GM18873 (cell line): ENCODE measurements at regions not wholly inside any gene's neighbourhood (a gene's known extent, or its start where the extent isn't known, plus 50 kb on each side); places are given as distances from the start of the nearest gene placed in this dataset.
"Not testable (repeated sequence)": the region's sequence is repeated elsewhere in the genome, so short reads cannot be mapped to it uniquely, and the experiment has no call there.

Source experiments
- ATAC-seq: cut with Tn5 transposase; IDR thresholded peaks from one replicate; pipeline ENCODE4 v1.9.1; 2021; ENCODE audit warnings: mild to moderate bottlenecking, moderate library complexity, moderate number of reproducible peaks; ENCODE audit not compliant: unreplicated experiment, low FRiP score

DNA sequence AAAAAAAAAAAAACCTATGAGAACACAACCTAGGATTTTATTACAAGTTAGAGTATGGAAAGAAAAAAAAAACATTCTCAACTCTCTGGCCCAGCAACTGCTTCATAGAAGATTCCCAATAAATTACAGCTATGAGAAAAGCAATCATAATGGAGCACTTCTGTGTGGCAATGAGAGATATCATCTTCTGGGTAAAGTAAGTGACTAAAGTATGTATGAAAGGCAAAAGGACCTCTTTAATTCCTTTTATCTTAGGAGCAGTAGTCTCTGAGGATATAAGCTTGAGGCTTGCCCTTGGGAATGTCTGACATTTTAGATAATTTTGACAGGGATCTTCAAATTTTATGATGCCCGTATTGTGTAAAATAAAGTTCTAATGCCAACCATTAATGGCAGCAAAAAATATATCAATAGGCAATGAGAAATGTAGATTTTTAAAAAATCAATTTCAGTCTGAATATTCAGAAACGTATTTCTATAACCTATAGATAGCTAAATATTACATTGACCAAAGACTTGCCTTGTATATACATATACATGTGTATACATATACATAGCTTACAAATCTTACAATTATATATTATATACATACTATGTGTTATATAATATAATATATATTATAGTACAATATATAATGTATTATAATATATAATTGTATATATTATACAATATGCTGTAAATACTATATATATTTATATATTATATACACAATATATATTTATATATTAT, 823.9 kb upstream of the SLITRK1 start:
- ATAC-seq, result no peak

DNA sequence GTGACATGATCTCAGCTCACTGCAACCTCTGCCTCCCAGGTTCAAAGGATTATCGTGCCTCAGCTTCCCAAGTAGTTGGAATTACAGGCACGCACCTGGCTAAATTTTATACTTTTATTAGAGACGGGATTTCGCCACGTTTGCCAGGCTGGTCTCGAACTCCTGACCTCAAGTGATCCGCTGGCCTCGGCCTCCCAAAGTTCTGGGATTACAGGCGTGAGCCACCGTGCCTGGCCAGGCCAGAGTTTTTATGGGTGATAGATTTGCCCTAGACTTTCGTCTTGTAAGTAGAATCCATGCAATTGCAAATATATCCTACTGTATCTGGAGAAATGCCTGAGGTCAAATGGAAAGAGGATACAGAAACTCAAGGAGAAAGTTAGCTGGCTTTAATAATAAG, 819.9 kb upstream of the SLITRK1 start:
- ATAC-seq, result no peak

DNA sequence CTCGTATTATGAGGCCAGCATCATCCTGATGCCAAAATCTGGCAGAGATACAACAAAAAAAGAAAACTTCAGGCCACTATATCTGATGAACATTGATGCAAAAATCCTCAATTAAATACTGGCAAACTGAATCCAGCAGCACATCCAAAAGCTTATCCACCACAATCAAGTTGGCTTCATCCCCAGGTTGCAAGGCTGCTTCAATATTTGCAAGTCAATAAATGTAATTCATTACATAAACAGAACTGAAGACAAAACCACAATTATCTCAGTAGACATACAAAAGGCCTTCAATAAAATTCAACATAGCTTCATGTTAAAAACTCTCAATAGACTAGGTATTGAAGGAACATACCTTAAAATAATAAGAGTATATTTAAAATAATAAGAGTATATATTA, 815.3 kb upstream of the SLITRK1 start:
- not testable (repeated sequence) for ATAC-seq

DNA sequence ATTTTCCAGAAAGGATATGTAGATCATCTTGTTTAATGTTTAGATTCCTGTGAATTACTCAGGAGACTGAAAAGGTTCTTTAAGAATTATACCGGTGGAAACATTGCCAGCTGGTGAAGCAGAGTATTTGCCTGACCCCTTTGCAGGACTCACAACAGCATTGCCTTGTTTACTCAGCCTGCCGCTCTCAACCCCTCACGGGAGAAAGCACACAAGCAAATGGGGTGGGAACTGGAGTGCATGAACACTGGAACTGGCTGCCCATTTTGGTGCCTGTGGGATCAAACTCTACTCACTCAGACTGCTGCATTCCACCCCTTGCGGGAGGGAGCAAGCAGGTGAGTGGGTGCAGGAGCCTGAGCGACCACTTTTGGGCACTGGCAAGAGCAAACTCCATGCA, 804.7 kb upstream of the SLITRK1 start:
- ATAC-seq, result no peak

DNA sequence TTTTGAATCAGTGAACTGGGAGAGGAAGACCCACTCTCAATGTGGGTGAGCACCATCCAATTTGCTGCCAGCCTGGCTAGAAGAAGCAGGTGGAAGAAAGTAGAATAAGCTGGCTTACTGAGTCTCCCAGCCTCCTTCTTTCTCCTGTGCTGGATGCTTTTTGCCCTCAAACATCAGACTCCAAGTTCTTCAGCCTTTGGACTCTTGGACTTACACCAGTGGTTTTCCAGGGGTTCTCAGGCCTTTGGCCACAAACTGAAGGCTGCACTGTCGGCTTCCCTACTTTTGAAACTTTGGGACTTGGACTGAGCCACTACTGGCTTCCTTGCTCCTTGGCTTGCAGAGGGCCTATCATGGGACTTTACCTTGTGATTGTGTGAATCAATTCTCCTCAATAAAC, 804.2 kb upstream of the SLITRK1 start:
- ATAC-seq, result no peak

DNA sequence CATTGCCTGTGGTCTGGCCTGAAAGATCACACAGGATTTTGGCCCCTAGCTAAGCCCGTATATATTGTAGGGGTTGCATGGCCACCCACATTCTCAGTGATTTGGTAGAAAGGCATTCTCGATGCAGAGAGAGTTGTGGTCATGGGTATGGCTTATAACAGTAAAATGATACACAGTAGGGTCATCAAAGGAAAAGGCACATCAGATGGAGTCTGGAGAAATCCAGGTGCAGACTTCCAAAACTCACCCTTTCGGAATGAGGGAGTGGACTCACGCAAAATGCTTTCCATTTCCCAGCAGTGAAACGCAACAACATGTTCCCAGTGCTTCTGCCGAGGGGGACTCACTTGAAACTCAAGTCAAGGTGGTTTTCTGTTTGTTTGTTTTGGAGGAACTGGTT, 802.5 kb upstream of the SLITRK1 start:
- ATAC-seq, result no peak

DNA sequence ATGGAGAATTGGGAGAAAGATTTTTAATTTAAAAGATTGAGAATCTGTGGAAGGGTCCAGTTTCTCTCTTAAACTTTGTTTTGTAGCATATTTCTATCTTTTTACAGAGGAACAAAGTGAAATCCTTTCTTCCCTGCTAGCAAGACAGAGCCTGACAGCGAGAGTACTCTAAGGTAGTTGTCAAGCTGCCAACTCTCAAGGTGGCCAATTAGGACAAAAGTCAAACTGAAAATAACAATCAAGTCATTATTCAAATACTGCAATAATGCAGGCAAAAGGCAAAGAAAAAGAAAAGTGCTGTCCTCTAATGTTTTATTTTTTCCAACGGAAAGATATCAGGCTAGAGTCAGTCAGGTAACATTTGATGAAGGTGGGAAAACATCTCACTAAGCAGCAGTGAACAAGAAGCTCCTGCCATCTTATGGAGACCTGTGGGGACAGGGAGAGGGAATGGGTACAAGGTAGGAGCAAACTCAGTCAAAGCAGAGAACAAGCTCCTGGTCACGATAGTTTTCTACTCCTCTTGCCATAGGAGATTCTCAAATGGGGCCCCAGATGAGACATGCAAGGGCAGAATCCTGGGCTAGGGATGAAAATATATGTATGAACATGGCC, 801.9 kb upstream of the SLITRK1 start:
- ATAC-seq, result no peak

DNA sequence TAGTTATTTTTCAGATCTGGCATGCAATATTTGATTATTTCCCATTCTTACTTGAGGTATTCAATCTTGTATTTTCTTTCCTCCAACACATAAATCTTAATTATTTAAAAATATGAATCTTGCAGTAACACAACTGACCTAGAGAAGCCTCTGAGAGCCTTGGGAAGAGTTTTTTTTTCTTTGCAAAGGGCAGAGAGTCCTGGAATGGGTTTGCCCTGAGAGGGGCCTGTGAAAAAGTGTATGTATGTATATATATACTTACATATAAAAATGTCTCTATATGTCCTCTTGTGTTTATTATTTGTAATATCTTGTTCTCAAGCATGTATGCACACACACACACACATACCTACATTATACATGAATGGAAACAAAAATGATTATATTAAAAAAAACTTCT, 801.2 kb upstream of the SLITRK1 start:
- no peak for ATAC-seq

DNA sequence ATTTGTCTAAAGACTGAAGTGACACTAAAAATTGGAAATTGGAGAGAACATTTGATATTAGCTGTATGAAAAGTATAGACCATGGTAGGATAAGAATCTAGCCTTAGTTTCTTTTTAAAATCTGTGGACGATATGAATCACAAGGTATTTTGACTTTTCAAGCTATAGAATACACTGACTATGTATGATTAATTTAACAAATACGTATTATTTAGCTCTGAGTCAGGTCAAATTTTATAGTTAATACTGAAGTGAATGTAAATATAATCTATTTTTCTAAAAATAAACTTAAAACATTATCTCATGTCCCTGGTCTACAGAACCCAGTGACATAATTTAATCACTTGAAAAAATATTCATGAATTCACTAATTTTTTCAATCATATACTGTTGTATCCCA, 795.6 kb upstream of the SLITRK1 start:
- no peak for ATAC-seq

DNA sequence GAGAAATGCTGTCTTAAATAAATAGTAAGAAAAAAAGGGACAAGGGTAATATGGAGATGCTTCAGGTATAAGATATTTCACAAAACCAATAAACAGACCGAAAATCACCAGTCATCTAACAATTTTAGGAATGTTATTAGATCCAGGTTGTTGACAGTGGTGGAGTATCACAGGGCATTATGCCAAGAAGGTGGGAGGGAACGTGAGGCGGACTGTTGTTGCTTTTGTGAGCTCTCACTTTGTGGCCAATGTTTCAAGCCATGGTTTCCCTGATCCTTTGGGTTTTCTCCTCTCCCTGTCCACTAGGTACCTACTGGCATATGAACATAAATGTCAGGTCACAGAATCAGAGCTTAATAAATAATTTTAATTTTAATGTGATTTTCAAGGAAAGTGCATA, 790.3 kb upstream of the SLITRK1 start:
- no peak for ATAC-seq

DNA sequence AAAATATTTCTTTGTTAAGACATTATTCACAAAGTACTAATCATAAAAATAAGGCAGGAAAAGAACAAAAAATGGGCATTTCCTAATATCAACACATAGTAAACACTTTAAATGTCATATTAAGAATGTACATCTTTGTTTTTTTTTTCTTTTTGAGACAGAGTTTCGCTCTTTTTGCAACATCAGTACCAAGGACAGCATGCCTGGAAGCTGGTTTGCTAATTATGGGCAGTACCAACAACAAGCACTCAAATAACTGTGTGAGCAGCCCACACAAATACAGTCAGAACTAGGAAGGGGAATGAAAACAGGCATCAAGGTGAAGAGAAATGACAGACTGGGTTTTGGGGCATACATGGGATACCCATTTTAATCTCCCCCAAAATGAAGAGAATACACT, 788.0 kb upstream of the SLITRK1 start:
- ATAC-seq, result no peak

DNA sequence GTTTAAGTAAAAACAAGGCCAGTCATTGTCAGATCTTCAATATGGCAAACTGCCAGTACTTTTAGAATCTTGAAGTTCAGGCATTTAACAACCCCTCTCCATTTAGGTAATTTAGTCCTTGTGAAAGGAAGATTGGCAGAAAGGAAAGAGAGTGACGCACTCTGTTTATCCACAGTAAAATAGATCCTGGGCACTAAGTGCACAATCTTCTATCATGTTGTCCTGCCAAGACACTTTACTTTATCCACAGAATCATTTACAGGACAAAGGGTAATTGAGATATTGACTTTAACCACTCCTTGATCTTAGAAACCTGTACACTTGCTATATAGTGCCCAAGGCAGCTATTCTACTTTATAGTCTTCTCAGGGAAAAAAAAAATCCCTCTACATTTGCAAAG, 786.4 kb upstream of the SLITRK1 start:
- ATAC-seq, result no peak

DNA sequence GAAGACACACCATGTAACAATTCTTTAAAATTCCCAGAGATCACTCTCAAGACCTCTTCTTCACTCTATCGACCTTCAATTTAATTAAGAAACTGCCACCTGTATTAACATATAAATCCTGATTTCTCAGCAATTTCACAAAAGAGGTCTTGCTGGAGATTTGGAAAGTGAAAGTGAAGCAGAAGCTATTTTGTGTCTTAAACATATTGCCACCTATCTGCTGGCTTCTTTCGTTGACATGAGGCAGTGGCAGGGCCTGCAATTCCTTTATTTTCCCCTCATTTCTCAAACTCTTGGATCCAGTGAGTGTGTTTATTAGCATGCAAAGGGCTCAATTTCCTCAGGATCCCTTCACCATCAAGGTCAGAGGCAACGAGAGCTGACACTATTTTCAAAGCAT, 780.2 kb upstream of the SLITRK1 start:
- no peak for ATAC-seq

DNA sequence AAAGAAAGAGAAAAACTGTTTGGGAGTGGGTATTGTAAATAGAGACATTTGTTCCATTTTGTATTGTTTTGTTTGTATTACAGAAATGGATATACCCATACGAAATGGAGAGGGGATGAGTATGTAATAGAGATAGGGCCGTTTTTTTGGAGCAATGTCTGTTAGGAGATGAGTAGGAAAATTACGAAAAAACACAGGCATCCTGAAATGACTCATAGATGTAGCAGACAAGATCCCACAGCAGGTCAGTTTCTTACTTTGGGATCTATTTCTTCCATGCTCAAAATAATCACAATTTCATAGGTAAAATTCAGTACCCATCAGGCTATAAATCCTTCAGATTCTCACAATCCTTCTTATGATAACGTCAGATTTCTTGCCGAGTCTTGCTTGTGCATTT, 779.4 kb upstream of the SLITRK1 start:
- no peak for ATAC-seq

DNA sequence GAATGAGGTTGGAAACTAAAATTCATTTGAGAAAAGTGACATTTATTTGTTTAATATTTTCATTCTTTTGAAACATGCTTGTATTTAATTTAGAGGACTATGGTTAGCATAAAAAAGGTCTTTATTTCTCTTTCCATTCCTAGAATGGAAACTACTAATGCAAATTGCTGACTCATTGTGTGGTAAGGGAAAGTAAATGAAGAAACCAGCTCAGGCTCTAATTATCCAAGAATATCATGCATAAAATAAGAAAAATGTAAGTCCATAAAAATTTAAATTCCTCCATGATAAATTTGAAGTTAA, 777.0 kb upstream of the SLITRK1 start:
- no peak for ATAC-seq

DNA sequence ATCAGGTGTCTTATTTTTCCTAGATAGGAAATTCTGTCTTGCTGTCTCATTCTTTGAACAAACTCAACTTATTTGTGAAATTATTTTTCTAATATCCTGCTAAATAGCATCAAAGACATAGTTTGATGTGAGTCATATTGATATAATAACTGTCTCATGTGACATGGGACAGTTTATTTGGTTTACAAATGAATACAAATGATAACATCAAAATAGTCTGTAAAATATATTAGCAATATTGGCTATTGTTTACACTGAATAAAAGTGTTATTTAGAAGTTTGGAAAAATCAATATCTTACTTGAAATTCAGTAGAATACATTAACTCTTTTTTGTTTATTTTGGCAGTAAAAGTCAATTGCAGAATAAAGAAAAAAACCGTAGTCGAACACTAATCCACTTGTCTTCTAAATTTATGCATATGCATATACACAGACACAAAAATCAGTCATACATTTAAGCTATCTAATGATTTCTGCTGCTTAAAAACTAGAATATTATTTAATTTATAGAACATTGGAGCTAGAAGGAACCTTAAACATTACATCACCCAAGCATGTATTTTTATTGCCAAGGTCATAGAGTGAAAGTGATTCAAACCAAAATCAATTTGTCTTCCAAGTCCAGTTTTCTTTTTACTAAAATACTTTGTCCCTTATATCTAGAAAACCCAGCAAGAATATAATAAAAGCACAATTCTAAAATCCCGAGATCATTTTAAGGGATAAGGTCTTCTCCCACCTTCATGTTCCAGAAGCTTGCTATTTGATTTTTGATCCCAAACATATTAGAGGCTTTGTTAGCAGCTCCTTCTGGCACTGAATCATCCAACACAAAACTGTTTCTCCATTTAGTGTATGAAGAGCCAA, 776.5 kb upstream of the SLITRK1 start:
- no peak for ATAC-seq

DNA sequence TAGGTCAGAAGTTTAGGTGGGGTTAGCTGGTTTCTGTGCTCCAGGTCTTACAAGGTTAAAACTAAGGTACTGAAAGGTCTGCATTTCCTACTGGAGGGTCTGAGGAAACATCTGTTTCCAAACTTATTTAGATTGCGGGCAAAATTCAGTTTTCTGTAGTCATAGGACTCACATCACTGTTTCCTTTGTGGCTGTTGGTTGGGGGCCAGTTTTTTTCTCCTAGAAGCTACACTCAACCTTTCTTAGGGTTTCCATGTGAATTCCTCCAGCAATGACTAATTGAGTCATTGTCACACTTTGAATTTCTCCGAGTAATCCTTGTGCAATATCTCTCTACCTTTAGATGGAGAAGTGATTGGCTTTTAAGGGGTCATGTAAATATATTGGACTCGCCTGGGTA, 773.4 kb upstream of the SLITRK1 start:
- ATAC-seq, result no peak

DNA sequence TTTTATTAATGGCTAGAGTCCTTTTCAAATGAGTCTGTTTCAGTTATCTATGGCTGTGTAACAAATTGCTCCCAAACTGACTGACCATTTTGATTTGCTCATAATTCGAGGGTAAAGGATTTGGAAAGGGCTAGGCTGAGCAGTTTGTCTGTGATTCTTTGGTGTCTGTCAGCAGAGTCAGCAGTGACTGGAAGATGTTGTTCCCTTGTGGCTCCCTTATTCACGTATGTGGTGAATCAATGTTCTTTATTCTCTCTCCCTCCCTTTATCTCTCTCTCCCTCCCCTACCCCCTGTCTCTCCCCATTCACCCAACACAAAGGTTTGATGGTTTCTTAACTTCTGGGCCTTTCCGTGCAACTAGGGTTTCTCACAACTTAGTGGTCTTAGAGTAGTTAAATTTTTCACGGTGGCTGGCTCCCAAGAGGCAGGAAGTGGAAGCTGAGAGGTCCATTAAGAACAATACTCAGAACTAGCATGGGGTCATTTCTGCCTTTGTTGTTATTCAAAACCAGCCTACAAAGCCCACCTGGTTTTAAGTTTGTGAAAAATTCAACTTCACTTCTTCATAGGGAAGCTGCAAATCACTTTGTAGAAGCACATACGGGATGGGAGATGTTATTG, 772.5 kb upstream of the SLITRK1 start:
- ATAC-seq, result no peak

DNA sequence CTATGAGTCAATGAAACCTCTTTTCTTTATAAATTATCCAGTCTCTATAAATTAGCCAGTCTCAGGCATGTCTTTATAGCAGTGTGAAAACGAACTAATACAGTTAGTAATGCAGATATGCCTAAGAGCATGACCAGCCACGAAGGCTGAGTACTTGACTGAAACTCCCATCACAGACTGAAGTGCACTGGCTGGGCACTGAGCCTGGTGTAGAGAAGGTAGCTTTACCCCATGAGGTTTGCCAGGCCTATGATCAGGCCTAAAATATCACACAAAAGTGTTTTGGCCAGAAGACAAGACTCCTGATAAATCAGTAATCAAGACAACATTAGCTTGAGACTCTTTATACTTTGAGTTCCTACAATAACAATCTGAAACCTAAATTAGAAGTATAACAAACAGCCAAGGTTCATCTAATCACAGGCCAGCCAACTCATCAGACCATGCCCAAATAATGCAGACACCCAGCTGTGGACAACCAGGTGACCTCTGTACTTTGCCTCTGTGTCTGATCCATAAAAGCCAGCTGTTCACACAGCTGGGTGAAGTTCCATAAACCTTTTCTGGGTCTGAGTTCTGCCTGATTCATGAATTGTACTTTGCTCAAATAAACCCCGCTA, 771.8 kb upstream of the SLITRK1 start:
- ATAC-seq, result no peak

DNA sequence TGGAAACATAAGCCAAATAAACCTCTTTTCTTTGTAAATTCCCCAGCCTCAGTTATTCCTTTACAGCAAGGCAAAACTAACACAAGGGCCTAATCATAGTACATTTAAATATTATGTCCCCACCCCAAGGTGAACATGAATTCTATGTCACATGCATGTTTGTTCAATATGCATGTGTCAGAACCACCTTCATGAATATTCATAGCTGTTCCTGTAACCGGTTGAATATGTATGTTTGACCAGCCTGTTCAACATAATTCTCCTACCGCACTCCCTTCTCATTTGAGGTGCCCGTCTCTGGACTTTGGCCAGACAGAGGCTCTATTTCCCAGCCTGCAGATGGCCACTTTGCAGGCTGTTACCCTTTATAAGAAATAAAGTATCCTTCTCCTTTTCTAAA, 769.4 kb upstream of the SLITRK1 start:
- ATAC-seq, result no peak

DNA sequence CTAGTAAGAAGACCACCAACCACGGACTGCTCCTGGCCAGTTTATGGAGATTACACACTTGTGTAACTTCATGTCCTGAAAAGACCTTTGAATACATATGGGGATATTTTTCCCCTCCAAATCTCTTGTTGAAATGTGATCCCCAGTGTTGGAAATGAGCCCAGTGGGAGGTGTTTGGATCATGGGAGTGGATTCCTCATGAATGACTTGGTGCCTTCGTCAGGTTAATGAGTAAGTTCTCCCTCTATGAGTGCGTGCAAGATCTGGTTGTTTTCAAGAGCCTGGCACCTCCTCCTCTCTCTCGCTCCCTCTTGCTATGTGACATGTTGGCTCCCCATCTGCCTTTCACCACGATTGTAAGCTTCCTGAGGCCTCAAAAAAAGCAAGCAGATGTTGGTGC, 769.0 kb upstream of the SLITRK1 start:
- no peak for ATAC-seq
